HCT116 (cell line): ENCODE measurements at regions not wholly inside any gene's neighbourhood (a gene's known extent, or its start where the extent isn't known, plus 50 kb on each side); places are given as distances from the start of the nearest gene placed in this dataset.

ENCODE experiments used
- ATAC-seq: fragments of 200-7000 bp; cut with Tn5 transposase; 2 replicates; pipeline ENCODE4 v1.9.1; 2020; ENCODE audit warnings: mild to moderate bottlenecking, moderate library complexity
- BruUV-seq: library from RNA; stranded (reverse); fragments of 400-500 nt; replicated peaks from 2 replicates; lab custom pipeline; 2021; lab: Mats Ljungman, UMichigan
- CTCF ChIA-PET: fragments of 300-600 bp; sonication (Branson Sonifier 250); formaldehyde crosslinking; loops from one replicate; lab custom pipeline; 2021; ENCODE audit warnings: antibody characterized with exemption; lab: Charles Lee
- POLR2A ChIA-PET: fragments of 300-600, 350-600 bp; sonication (Branson Sonifier 250); formaldehyde crosslinking; loops from one replicate; lab custom pipeline; 2021; ENCODE audit warnings: antibody characterized with exemption; lab: Charles Lee
- RAD21 ChIA-PET, 2 experiments: fragments of 300-600 bp; sonication (Branson Sonifier 250); formaldehyde crosslinking; loops; one replicate each; lab custom pipeline; 2023; ENCODE audit warnings: low total read pairs in 2 of 2; ENCODE audit not compliant: uncharacterized antibody in 2 of 2, unreplicated experiment in 2 of 2, low non-redundant PET in 1 of 2; lab: Charles Lee
- DNase-seq: peaks from one replicate; pipeline ENCODE4 v3.0.0-alpha.2; 2010; ENCODE audit warnings: low read depth, low spot score
- H2AFZ ChIP-seq: fragments of 200-600 bp; shearing (Covaris generic), sonication (generic); 2 replicates; pipeline ENCODE4 v1.6.1; 2017; ENCODE audit warnings: low read depth, mixed run types, mixed read lengths, antibody characterized with exemption, low read length; ENCODE audit not compliant: poor library complexity, severe bottlenecking
- H3K27ac ChIP-seq: 2 replicates; pipeline ENCODE4 v1.5.1; 2012; ENCODE audit warnings: low read depth, low read length
- H3K27me3 ChIP-seq: fragments of 200-600 bp; sonication (generic); 2 replicates; pipeline ENCODE4 v1.6.1; 2016; ENCODE audit warnings: mixed run types, low read length, mixed read lengths; ENCODE audit not compliant: insufficient read depth
- H3K36me3 ChIP-seq, 2 experiments: fragments of 200-500 bp in 1 of 2; fragments of 200-600 bp in 1 of 2; sonication (Bioruptor generic) in 1 of 2; sonication (generic) in 1 of 2; 2 replicates each; pipeline versions ENCODE4 v1.5.1 to v1.6.1; 2014 to 2016; ENCODE audit warnings: low read length in 2 of 2, inconsistent platforms in 1 of 2, mixed read lengths in 1 of 2, mixed run types in 1 of 2; ENCODE audit not compliant: insufficient read depth in 2 of 2, control insufficient read depth in 1 of 2
- H3K4me1 ChIP-seq, 2 experiments: fragments of 200-600 bp in 1 of 2; sonication (generic) in 1 of 2; 2 replicates each; pipeline versions ENCODE4 v1.5.1 to v1.6.1; 2012 to 2017; ENCODE audit warnings: low read length in 2 of 2, inconsistent platforms in 1 of 2, mild to moderate bottlenecking in 1 of 2, mixed read lengths in 1 of 2, mixed run types in 1 of 2, moderate library complexity in 1 of 2; ENCODE audit not compliant: insufficient read depth in 2 of 2, control insufficient read depth in 1 of 2
- H3K4me2 ChIP-seq: fragments of 200-600 bp; sonication (generic); 2 replicates; pipeline ENCODE4 v1.6.1; 2017; ENCODE audit warnings: mixed run types, low read length, mixed read lengths
- H3K4me3 ChIP-seq, 2 experiments: fragments of 200-600 bp in 1 of 2; sonication (generic) in 1 of 2; replicated peaks in 1 of 2; 2 replicates each; pipeline ENCODE4 v1.5.1; 2011 to 2016; ENCODE audit warnings: low read length in 2 of 2, control low read depth in 1 of 2, low read depth in 1 of 2, mild to moderate bottlenecking in 1 of 2, mixed read lengths in 1 of 2, mixed run types in 1 of 2
- H3K79me2 ChIP-seq: fragments of 200-600 bp; sonication (generic); 2 replicates; pipeline ENCODE4 v1.6.1; 2017; ENCODE audit warnings: mild to moderate bottlenecking, mixed run types, low read length, moderate library complexity, mixed read lengths; ENCODE audit not compliant: insufficient read depth
- H3K9ac ChIP-seq: fragments of 200-600 bp; sonication (generic); 2 replicates; pipeline ENCODE4 v1.6.1; 2016; ENCODE audit warnings: low read length, mixed read lengths
- H3K9me2 ChIP-seq: fragments of 200-600 bp; sonication (generic), shearing (Covaris generic); 2 replicates; pipeline ENCODE4 v1.6.1; 2017; ENCODE audit warnings: mixed run types, mild to moderate bottlenecking, moderate library complexity; ENCODE audit not compliant: insufficient read depth
- H3K9me3 ChIP-seq, 2 experiments: fragments of 200-500 bp in 1 of 2; fragments of 200-600 bp in 1 of 2; sonication (Bioruptor generic) in 1 of 2; sonication (generic) in 1 of 2; 2 replicates each; pipeline ENCODE4 v1.6.1; 2014 to 2017; ENCODE audit warnings: low read length in 2 of 2, mixed read lengths in 2 of 2, inconsistent platforms in 1 of 2, low read depth in 1 of 2, mild to moderate bottlenecking in 1 of 2, mixed run types in 1 of 2, moderate library complexity in 1 of 2; ENCODE audit not compliant: control insufficient read depth in 1 of 2, insufficient read depth in 1 of 2
- H4K20me1 ChIP-seq: fragments of 200-600 bp; sonication (generic), shearing (Covaris generic); 2 replicates; pipeline ENCODE4 v1.6.1; 2017; ENCODE audit warnings: mixed run types, mild to moderate bottlenecking, moderate library complexity; ENCODE audit not compliant: insufficient read depth
- CTCF ChIP-seq, 3 experiments: fragments of 200-600 bp in 1 of 3; sonication (generic) in 1 of 3; IDR thresholded peaks in 2 of 3; conservative IDR thresholded peaks in 1 of 3; 2 replicates each; pipeline ENCODE4 v1.5.1; 2012 to 2017; ENCODE audit warnings: low read depth in 2 of 3, low read length in 2 of 3, antibody characterized with exemption in 1 of 3, borderline replicate concordance in 1 of 3, control low read depth in 1 of 3, mild to moderate bottlenecking in 1 of 3, mixed read lengths in 1 of 3, mixed run types in 1 of 3, moderate library complexity in 1 of 3; ENCODE audit not compliant: insufficient read depth in 1 of 3
- EZH2phosphoT487 ChIP-seq: fragments of 200-600 bp; IDR thresholded peaks from 2 replicates; pipeline ENCODE4 v1.6.1; 2018; ENCODE audit warnings: antibody characterized with exemption, borderline replicate concordance
- MAX ChIP-seq: IDR thresholded peaks from 2 replicates; pipeline ENCODE4 v1.6.1; 2012
- REST ChIP-seq: IDR thresholded peaks from 2 replicates; pipeline ENCODE4 v1.6.1; 2012; ENCODE audit warnings: low read depth
- SIN3A ChIP-seq: IDR thresholded peaks from 2 replicates; pipeline ENCODE4 v1.6.1; 2012; ENCODE audit warnings: low read depth
- SP1 ChIP-seq: IDR thresholded peaks from 2 replicates; pipeline ENCODE4 v1.6.1; 2012; ENCODE audit warnings: low read depth
- SRF ChIP-seq: IDR thresholded peaks from 2 replicates; pipeline ENCODE4 v1.6.1; 2012; ENCODE audit warnings: low read depth
- intact Hi-C: fragments of 100-400 bp; cut with micrococcal nuclease; formaldehyde crosslinking; loops from 2 replicates; pipeline ENCODE4 v1.10.0; 2022

- H3K4me2 ChIP-seq, result no peak overlapping the region
- no peak overlapping the region for H2AFZ ChIP-seq
- TF ChIP-seq SRF (no peak), SP1 (no peak), REST (no peak), MAX (no peak), CTCF (IDR thresholded peaks at IDR 0.05 in 2 of 3, conservative IDR thresholded peaks at IDR 0.05 in 1 of 3; ENCODE audit: borderline replicate concordance in 1 of 3, insufficient read depth in 1 of 3, low read depth in 2 of 3, low read length in 2 of 3) (no peak), EZH2phosphoT487 (no peak), SIN3A (no peak)
- TF ChIP-seq, all 23 proteins: peak for 0
- no peak for ATAC-seq
- intact Hi-C loops, result no loop called here
- CTCF ChIA-PET, result no interaction called here
- H3K27me3 ChIP-seq, result no peaks in the 10 kb centered on the region
- no peaks in the 10 kb centered on the region for H4K20me1 ChIP-seq
- H3K36me3 ChIP-seq, result no peaks in the 10 kb centered on the region
- RAD21 ChIA-PET, result no interaction called here
- no peak for DNase-seq
- no peak overlapping the region for H3K9ac ChIP-seq
- no peak overlapping the region for H3K27ac ChIP-seq
- POLR2A ChIA-PET, result no interaction called here
- no peaks in the 10 kb centered on the region for H3K79me2 ChIP-seq
- no peaks in the 10 kb centered on the region for H3K9me2 ChIP-seq
- H3K9me3 ChIP-seq, result no peaks in the 10 kb centered on the region
- no peak overlapping the region for H3K4me3 ChIP-seq
- no TSS peak for BruUV-seq
- peaks cover 0 to 9% of the 10 kb centered on the region in 2 experiments; a peak in 2 of 4 replicates for H3K4me1 ChIP-seq
Observed at GRCh38 chr15:31161951-31162350, 60.4 kb upstream of the TRPM1 start.
